ENCODE measurements at regions not wholly inside any gene's neighbourhood (a gene's known extent, or its start where the extent isn't known, plus 50 kb on each side); places are given as distances from the start of the nearest gene placed in this dataset.

DNA sequence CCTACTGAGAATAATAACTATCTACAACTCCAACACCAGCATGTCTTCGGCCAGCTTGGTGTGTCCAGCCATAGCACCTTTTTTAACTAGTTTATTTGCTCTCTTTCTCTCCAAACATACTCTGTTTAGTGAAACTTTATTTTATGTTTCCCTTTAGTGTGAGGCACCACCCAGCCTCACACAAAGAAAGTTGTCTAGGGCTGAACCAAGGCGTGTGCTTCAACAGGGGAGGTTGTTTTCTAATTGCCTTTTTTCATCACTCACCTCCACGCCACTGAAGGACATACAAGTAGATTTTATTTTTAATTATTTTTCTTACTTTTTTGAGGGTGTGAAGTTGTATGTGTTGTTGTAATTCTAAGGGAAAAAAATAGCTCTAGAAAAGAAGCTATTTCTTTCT, 125.6 kb upstream of the MARCKS start (continued):
- TF ChIP-seq, protein P1, sequence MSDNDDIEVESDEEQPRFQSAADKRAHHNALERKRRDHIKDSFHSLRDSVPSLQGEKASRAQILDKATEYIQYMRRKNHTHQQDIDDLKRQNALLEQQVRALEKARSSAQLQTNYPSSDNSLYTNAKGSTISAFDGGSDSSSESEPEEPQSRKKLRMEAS (IDR thresholded peaks at IDR 0.05) = no peak
- TF ChIP-seq, protein P2, sequence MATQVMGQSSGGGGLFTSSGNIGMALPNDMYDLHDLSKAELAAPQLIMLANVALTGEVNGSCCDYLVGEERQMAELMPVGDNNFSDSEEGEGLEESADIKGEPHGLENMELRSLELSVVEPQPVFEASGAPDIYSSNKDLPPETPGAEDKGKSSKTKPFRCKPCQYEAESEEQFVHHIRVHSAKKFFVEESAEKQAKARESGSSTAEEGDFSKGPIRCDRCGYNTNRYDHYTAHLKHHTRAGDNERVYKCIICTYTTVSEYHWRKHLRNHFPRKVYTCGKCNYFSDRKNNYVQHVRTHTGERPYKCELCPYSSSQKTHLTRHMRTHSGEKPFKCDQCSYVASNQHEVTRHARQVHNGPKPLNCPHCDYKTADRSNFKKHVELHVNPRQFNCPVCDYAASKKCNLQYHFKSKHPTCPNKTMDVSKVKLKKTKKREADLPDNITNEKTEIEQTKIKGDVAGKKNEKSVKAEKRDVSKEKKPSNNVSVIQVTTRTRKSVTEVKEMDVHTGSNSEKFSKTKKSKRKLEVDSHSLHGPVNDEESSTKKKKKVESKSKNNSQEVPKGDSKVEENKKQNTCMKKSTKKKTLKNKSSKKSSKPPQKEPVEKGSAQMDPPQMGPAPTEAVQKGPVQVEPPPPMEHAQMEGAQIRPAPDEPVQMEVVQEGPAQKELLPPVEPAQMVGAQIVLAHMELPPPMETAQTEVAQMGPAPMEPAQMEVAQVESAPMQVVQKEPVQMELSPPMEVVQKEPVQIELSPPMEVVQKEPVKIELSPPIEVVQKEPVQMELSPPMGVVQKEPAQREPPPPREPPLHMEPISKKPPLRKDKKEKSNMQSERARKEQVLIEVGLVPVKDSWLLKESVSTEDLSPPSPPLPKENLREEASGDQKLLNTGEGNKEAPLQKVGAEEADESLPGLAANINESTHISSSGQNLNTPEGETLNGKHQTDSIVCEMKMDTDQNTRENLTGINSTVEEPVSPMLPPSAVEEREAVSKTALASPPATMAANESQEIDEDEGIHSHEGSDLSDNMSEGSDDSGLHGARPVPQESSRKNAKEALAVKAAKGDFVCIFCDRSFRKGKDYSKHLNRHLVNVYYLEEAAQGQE (IDR thresholded peaks at IDR 0.05; ENCODE audit: low read depth) = no peak
- TF ChIP-seq CBX3 (IDR thresholded peaks at IDR 0.05; ENCODE audit: low read depth) = no peak

- ChIA-PET RAD21 (ENCODE audit: low non-redundant PET in 1 of 2, low total read pairs in 2 of 2, uncharacterized antibody in 2 of 2, unreplicated experiment in 2 of 2) (no interaction called here), CTCF (no interaction called here), POLR2A (no interaction called here)
- Histone ChIP-seq H3K4me1 (ENCODE audit: control insufficient read depth in 1 of 2, insufficient read depth in 2 of 2, low read length in 2 of 2) (peaks cover 0 to 3% of the 10 kb centered on the region in 2 experiments; a peak in 1 of 4 replicates), H2AFZ (ENCODE audit: low read depth, low read length, poor library complexity, severe bottlenecking) (no peak overlapping the region), H3K4me2 (ENCODE audit: low read length) (no peak overlapping the region), H3K27ac (ENCODE audit: low read depth, low read length) (no peak overlapping the region), H3K9me3 (ENCODE audit: control insufficient read depth in 1 of 2, insufficient read depth in 1 of 2, low read depth in 1 of 2, low read length in 2 of 2) (no peaks in the 10 kb centered on the region), H3K9me2 (ENCODE audit: insufficient read depth) (no peaks in the 10 kb centered on the region), H3K4me3 (replicated peaks in 1 of 2; ENCODE audit: low read depth in 1 of 2, low read length in 2 of 2) (no peak overlapping the region), H3K9ac (ENCODE audit: low read length) (no peak overlapping the region), H3K27me3 (ENCODE audit: insufficient read depth, low read length) (no peaks in the 10 kb centered on the region), H4K20me1 (ENCODE audit: insufficient read depth) (no peaks in the 10 kb centered on the region), H3K79me2 (ENCODE audit: insufficient read depth, low read length) (no peaks in the 10 kb centered on the region), H3K36me3 (ENCODE audit: control insufficient read depth in 1 of 2, insufficient read depth in 2 of 2, low read length in 2 of 2) (no peaks in the 10 kb centered on the region)
- BruUV-seq (replicated peaks) = no TSS peak
- intact Hi-C loops (cut with micrococcal nuclease) = no loop called here
- no peak for DNase-seq (ENCODE audit: low read depth, low spot score)
- no peak for ATAC-seq
- no peak for TF ChIP-seq CEBPB (IDR thresholded peaks at IDR 0.05; ENCODE audit: low read depth)
- TF ChIP-seq CBX3 (IDR thresholded peaks at IDR 0.05; ENCODE audit: low read depth) = no peak
- TF ChIP-seq EZH2phosphoT487 (IDR thresholded peaks at IDR 0.05; ENCODE audit: borderline replicate concordance) = no peak
- no peak for TF ChIP-seq SIN3A (IDR thresholded peaks at IDR 0.05; ENCODE audit: low read depth)
- TF ChIP-seq FOSL1 (IDR thresholded peaks at IDR 0.05; ENCODE audit: low read depth) = no peak
- no peak for TF ChIP-seq YY1 (IDR thresholded peaks at IDR 0.05; ENCODE audit: extremely low read depth, insufficient replicate concordance, low read depth, low read length)
- no peak for TF ChIP-seq ZNF274 (IDR thresholded peaks at IDR 0.05; ENCODE audit: low read depth, low read length)
- TF ChIP-seq, protein P2 (IDR thresholded peaks at IDR 0.05; ENCODE audit: low read depth) = no peak
- no peak for TF ChIP-seq POLR2A (IDR thresholded peaks at IDR 0.05; ENCODE audit: borderline replicate concordance, extremely low read depth, insufficient read depth, insufficient read length)
- no peak for TF ChIP-seq ELF1 (IDR thresholded peaks at IDR 0.05; ENCODE audit: borderline replicate concordance, low read depth)
Observed at GRCh38 chr6:113732384-113732966, 124.7 kb upstream of the MARCKS start.
